Endothelial cell of umbilical vein (primary cell): ENCODE measurements at regions not wholly inside any gene's neighbourhood (a gene's known extent, or its start where the extent isn't known, plus 50 kb on each side); places are given as distances from the start of the nearest gene placed in this dataset.

Source experiments
- BruUV-seq: library from RNA; stranded (reverse); fragments of 400-500 nt; replicated peaks from 2 replicates; lab custom pipeline; 2021; lab: Mats Ljungman, UMichigan
- CTCF ChIA-PET: fragments of 300-600, 350-600 bp; sonication (Branson Sonifier 250); formaldehyde crosslinking; loops from one replicate; lab custom pipeline; 2021; ENCODE audit warnings: antibody characterized with exemption, inconsistent platforms; lab: Charles Lee
- POLR2A ChIA-PET: fragments of 300-600, 350-600 bp; sonication (Branson Sonifier 250); formaldehyde crosslinking; loops from one replicate; lab custom pipeline; 2021; ENCODE audit warnings: antibody characterized with exemption, inconsistent platforms; lab: Charles Lee
- DNase-seq: peaks from one replicate; pipeline ENCODE4 v3.0.0-alpha.2; 2011; ENCODE audit warnings: low read depth, low spot score
- FAIRE-seq: peaks from 2 replicates; lab custom pipeline; 2011; peaks lifted over from hg19 to GRCh38; lab: Jason Lieb, UNC
- H2AFZ ChIP-seq: 2 replicates; pipeline ENCODE4 v1.6.0; 2012; ENCODE audit warnings: low read depth, low read length, control low read depth, inconsistent platforms
- H3K27ac ChIP-seq: 2 replicates; pipeline ENCODE4 v1.5.1; 2011; ENCODE audit warnings: low read depth, mild to moderate bottlenecking, control low read depth, low read length, moderate library complexity; ENCODE audit not compliant: insufficient read depth
- H3K27me3 ChIP-seq, 2 experiments: 2 replicates each; pipeline versions ENCODE4 v1.6.0 to v1.6.1; 2011; ENCODE audit warnings: low read length in 2 of 2, mixed read lengths in 1 of 2; ENCODE audit not compliant: control insufficient read depth in 2 of 2, insufficient read depth in 2 of 2
- H3K36me3 ChIP-seq, 2 experiments: 2 replicates in 1 of 2; 3 replicates in 1 of 2; pipeline ENCODE4 v1.5.1; 2011; ENCODE audit warnings: low read length in 2 of 2, mild to moderate bottlenecking in 1 of 2, moderate library complexity in 1 of 2; ENCODE audit not compliant: control insufficient read depth in 2 of 2, insufficient read depth in 2 of 2; ENCODE audit errors: extremely low read depth in 1 of 2
- H3K4me1 ChIP-seq: 3 replicates; pipeline ENCODE4 v1.5.1; 2011; ENCODE audit warnings: mild to moderate bottlenecking, low read length; ENCODE audit not compliant: control insufficient read depth, insufficient read depth; ENCODE audit errors: extremely low read depth
- H3K4me2 ChIP-seq: 2 replicates; pipeline ENCODE4 v1.6.1; 2011; ENCODE audit warnings: low read length, control low read depth, mixed read lengths; ENCODE audit not compliant: insufficient read depth
- H3K4me3 ChIP-seq, 3 experiments: fragments of 200-600 bp in 1 of 3; sonication (generic), shearing (Covaris generic) in 1 of 3; replicated peaks in 1 of 3; 2 replicates each; pipeline ENCODE4 v1.5.1; 2011 to 2016; ENCODE audit warnings: control low read depth in 3 of 3, low read length in 3 of 3, mild to moderate bottlenecking in 2 of 3, inconsistent platforms in 1 of 3, low read depth in 1 of 3, moderate library complexity in 1 of 3; ENCODE audit not compliant: insufficient read depth in 1 of 3
- H3K79me2 ChIP-seq: 2 replicates; pipeline ENCODE4 v1.6.0; 2012; ENCODE audit warnings: low read length, inconsistent platforms; ENCODE audit not compliant: control insufficient read depth, insufficient read depth
- H3K9ac ChIP-seq: replicated peaks from 2 replicates; pipeline ENCODE3; 2011; ENCODE audit warnings: low read length, control low read depth; ENCODE audit not compliant: insufficient read depth; ENCODE audit errors: extremely low read depth
- H3K9me1 ChIP-seq: replicated peaks from 3 replicates; pipeline ENCODE4 v1.6.0; 2011; ENCODE audit warnings: mild to moderate bottlenecking, low read length; ENCODE audit not compliant: control insufficient read depth, insufficient read depth; ENCODE audit errors: extremely low read depth
- H3K9me3 ChIP-seq: replicated peaks from 2 replicates; pipeline ENCODE4 v1.5.1; 2012; ENCODE audit warnings: low read length, inconsistent platforms; ENCODE audit not compliant: control insufficient read depth, insufficient read depth
- H4K20me1 ChIP-seq: replicated peaks from 2 replicates; pipeline ENCODE3; 2011; ENCODE audit warnings: mild to moderate bottlenecking, low read length; ENCODE audit not compliant: control insufficient read depth, insufficient read depth; ENCODE audit errors: extremely low read depth
- EZH2 ChIP-seq: IDR thresholded peaks from 2 replicates; pipeline ENCODE4 v1.6.1; 2012; ENCODE audit warnings: borderline replicate concordance, low read depth, mild to moderate bottlenecking, moderate library complexity, low read length, inconsistent platforms; ENCODE audit not compliant: severe bottlenecking
- FOS ChIP-seq: IDR thresholded peaks from 2 replicates; pipeline ENCODE4 v1.6.1; 2011; ENCODE audit warnings: mild to moderate bottlenecking, low read length, moderate library complexity, borderline replicate concordance; ENCODE audit not compliant: insufficient read depth
- GATA2 ChIP-seq: IDR thresholded peaks from 2 replicates; pipeline ENCODE4 v1.7.0; 2011; ENCODE audit warnings: low read depth, mild to moderate bottlenecking, moderate library complexity, mixed read lengths, low read length; ENCODE audit not compliant: insufficient read length, insufficient read depth
- JUN ChIP-seq: IDR thresholded peaks from 2 replicates; pipeline ENCODE4 v1.6.1; 2011; ENCODE audit warnings: borderline replicate concordance, low read depth; ENCODE audit not compliant: insufficient read length, insufficient read depth
- MYC ChIP-seq: IDR thresholded peaks from one replicate; pipeline ENCODE4 v1.6.1; 2011; ENCODE audit warnings: mild to moderate bottlenecking, low read depth, low read length
- POLR2A ChIP-seq: IDR thresholded peaks from 2 replicates; pipeline ENCODE4 v1.6.1; 2012; ENCODE audit warnings: low read depth, mild to moderate bottlenecking, control low read depth, low read length
- POLR2AphosphoS5 ChIP-seq: IDR thresholded peaks from 2 replicates; pipeline ENCODE4 v1.6.1; 2012; ENCODE audit warnings: low read depth, mild to moderate bottlenecking, control low read depth, low read length, moderate library complexity; ENCODE audit not compliant: insufficient read depth
- dilution Hi-C: fragments of 300-500 bp; cut with MboI; formaldehyde crosslinking; loops from one replicate; pipeline ENCODE4 v1.15.0; 2019; ENCODE audit warnings: low sequenced_read_pairs; ENCODE audit not compliant: extremely low pct_ligation_motif_present
- intact Hi-C: fragments of 100-400 bp; cut with micrococcal nuclease; formaldehyde crosslinking; loops from one replicate; pipeline ENCODE4 v1.10.0; 2022
- TF ChIP-seq, protein P1 (sequence below): IDR thresholded peaks from 2 replicates; pipeline ENCODE4 v1.6.1; 2011; ENCODE audit not compliant: insufficient read depth, insufficient read length
- TF ChIP-seq, protein P2 (sequence below), 2 donors: IDR thresholded peaks; 1 replicate in 1 of 2; 2 replicates in 1 of 2; pipeline ENCODE4 v1.5.1; 2011; ENCODE audit warnings: low read length in 2 of 2, mild to moderate bottlenecking in 2 of 2, moderate library complexity in 2 of 2, control low read depth in 1 of 2, inconsistent platforms in 1 of 2, low read depth in 1 of 2; ENCODE audit not compliant: insufficient read depth in 1 of 2; ENCODE audit errors: extremely low read depth in 1 of 2

DNA sequence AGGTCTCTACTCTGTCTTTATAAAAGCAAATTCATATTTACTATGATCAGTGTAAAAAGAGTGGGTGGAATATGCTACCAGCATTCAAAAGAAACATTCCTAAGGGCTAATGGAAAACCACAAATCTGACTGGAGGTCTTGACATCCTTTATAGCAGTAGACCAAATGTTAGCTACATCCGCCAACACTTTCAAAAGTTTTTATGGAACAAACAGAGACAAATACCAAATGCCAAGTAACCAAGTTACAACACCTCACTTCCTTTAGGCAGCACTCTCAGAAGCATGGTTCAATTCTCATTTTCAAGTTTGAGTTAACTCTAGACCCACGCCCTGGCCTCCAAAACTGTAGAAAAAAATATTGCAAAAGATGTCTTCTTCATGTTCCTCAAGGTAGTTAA, 78.3 kb upstream of the SETBP1 start:
- BruUV-seq, result no TSS peak
- TF ChIP-seq, protein P1, sequence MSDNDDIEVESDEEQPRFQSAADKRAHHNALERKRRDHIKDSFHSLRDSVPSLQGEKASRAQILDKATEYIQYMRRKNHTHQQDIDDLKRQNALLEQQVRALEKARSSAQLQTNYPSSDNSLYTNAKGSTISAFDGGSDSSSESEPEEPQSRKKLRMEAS, result no peak
- dilution Hi-C loops (no loop called here), intact Hi-C loops (no loop called here)
- H3K4me3 ChIP-seq, result no peak overlapping the region
- no peaks in the 10 kb centered on the region for H3K9me1 ChIP-seq
- H3K27me3 ChIP-seq, result no peaks in the 10 kb centered on the region
- DNase-seq (no peak), FAIRE-seq (no peak)
- peaks cover 4% of the 10 kb centered on the region for H3K4me1 ChIP-seq
- CTCF ChIA-PET, result no interaction called here
- no peak overlapping the region for H3K9ac ChIP-seq
- H2AFZ ChIP-seq, result no peak overlapping the region
- H3K36me3 ChIP-seq, result no peaks in the 10 kb centered on the region
- H3K4me2 ChIP-seq, result no peak overlapping the region
- POLR2A ChIA-PET, result no interaction called here
- H4K20me1 ChIP-seq, result no peaks in the 10 kb centered on the region
- H3K27ac ChIP-seq, result no peak overlapping the region
- no peaks in the 10 kb centered on the region for H3K9me3 ChIP-seq
- H3K79me2 ChIP-seq, result no peaks in the 10 kb centered on the region

DNA sequence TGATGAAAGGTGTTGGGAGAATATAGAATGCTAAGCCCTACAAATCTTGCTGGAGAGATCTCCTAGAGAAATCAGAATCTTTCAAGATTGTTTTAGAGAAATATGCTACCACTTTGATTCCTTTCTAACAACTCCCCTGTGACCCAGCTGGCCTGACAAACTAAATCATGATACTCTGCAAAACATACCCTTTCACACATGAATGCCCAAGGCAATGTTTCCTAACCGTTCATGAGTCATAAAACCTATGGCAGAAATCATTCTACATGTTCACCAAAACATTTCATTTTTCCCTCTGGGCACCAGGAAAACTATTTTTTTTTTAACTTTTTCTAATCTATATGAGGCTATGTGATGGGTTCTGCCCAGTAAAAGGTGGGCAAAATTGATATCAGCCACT, 77.8 kb upstream of the SETBP1 start:
- no TSS peak for BruUV-seq
- Histone ChIP-seq H3K79me2 (no peaks in the 10 kb centered on the region), H3K4me1 (no peaks in the 10 kb centered on the region), H3K36me3 (no peaks in the 10 kb centered on the region), H3K4me3 (no peak overlapping the region), H3K9me1 (no peaks in the 10 kb centered on the region), H2AFZ (no peak overlapping the region), H3K27ac (no peak overlapping the region), H3K9me3 (no peaks in the 10 kb centered on the region), H3K9ac (no peak overlapping the region), H4K20me1 (no peaks in the 10 kb centered on the region), H3K4me2 (no peak overlapping the region), H3K27me3 (no peaks in the 10 kb centered on the region)
- dilution Hi-C loops (no loop called here), intact Hi-C loops (no loop called here)
- ChIA-PET POLR2A (no interaction called here), CTCF (no interaction called here)
- FAIRE-seq, result no peak
- DNase-seq, result no peak
- TF ChIP-seq GATA2 (no peak), POLR2A (no peak), POLR2AphosphoS5 (no peak), JUN (no peak), FOS (no peak), EZH2 (no peak), MYC (no peak)
- TF ChIP-seq, protein P1, result no peak
- TF ChIP-seq, protein P2, sequence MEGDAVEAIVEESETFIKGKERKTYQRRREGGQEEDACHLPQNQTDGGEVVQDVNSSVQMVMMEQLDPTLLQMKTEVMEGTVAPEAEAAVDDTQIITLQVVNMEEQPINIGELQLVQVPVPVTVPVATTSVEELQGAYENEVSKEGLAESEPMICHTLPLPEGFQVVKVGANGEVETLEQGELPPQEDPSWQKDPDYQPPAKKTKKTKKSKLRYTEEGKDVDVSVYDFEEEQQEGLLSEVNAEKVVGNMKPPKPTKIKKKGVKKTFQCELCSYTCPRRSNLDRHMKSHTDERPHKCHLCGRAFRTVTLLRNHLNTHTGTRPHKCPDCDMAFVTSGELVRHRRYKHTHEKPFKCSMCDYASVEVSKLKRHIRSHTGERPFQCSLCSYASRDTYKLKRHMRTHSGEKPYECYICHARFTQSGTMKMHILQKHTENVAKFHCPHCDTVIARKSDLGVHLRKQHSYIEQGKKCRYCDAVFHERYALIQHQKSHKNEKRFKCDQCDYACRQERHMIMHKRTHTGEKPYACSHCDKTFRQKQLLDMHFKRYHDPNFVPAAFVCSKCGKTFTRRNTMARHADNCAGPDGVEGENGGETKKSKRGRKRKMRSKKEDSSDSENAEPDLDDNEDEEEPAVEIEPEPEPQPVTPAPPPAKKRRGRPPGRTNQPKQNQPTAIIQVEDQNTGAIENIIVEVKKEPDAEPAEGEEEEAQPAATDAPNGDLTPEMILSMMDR (IDR thresholded peaks at IDR 0.05; ENCODE audit: extremely low read depth in 1 of 2, insufficient read depth in 1 of 2, low read depth in 1 of 2, low read length in 2 of 2), result no peak
